ENCODE measurements at regions not wholly inside any gene's neighbourhood (a gene's known extent, or its start where the extent isn't known, plus 50 kb on each side); places are given as distances from the start of the nearest gene placed in this dataset.

GRCh38 chr6:126701676-126702560 is 362.0 kb downstream of the CENPW start:
- Histone ChIP-seq H3K9me3 (replicated peaks in 1 of 2; ENCODE audit: control insufficient read depth in 2 of 2, insufficient read depth in 1 of 2, low read depth in 1 of 2, low read length in 2 of 2) (no peaks in the 10 kb centered on the region), H2BK5ac (ENCODE audit: low read length) (no peak overlapping the region), H3K23ac (ENCODE audit: low read depth, low read length, poor library complexity) (no peak overlapping the region), H4K91ac (ENCODE audit: low read depth, low read length, poor library complexity) (no peak overlapping the region), H3K4me3 (ENCODE audit: low read length in 2 of 2) (no peak overlapping the region), H3K14ac (ENCODE audit: low read length) (no peak overlapping the region), H2AK5ac (ENCODE audit: low read depth, low read length) (no peak overlapping the region), H4K8ac (ENCODE audit: low read depth, low read length) (no peak overlapping the region), H3K79me1 (ENCODE audit: low read depth, low read length) (no peaks in the 10 kb centered on the region), H2BK15ac (ENCODE audit: low read length) (no peak overlapping the region), H3K4ac (ENCODE audit: low read length) (no peak overlapping the region), H3K18ac (ENCODE audit: low read length) (no peak overlapping the region), H3K4me2 (ENCODE audit: insufficient read depth, low read length, poor library complexity, severe bottlenecking) (no peak overlapping the region), H3K27me3 (ENCODE audit: control insufficient read depth in 3 of 3, insufficient read depth in 3 of 3, low read depth in 1 of 3, low read length in 3 of 3) (no peaks in the 10 kb centered on the region), H2AFZ (ENCODE audit: low read length) (peak overlapping the region; percentile 42), H3K9ac (ENCODE audit: low read depth, low read length, poor library complexity) (no peak overlapping the region), H2BK12ac (ENCODE audit: low read length) (no peak overlapping the region), H3K36me3 (replicated peaks in 1 of 2; ENCODE audit: control insufficient read depth in 2 of 2, insufficient read depth in 2 of 2, low read length in 2 of 2) (no peaks in the 10 kb centered on the region), H2BK120ac (ENCODE audit: low read depth, low read length) (no peak overlapping the region), H3K27ac (replicated peaks; ENCODE audit: low read length) (no peak overlapping the region), H3K4me1 (ENCODE audit: control insufficient read depth in 2 of 2, insufficient read depth in 1 of 2, low read depth in 1 of 2, low read length in 2 of 2) (peaks cover 0 to 5% of the 10 kb centered on the region in 2 donors)
- no CpG with 5 or more reads among the region's 5 CpGs for WGBS, 2 donors (ENCODE audit: extremely low coverage in 2 of 2, insufficient read length in 2 of 2, insufficient replicate concordance in 1 of 2)
- DNase-seq (ENCODE audit: low spot score) = no peak

- H3K9me3 ChIP-seq (replicated peaks in 1 of 2; ENCODE audit: control insufficient read depth in 2 of 2, insufficient read depth in 1 of 2, low read depth in 1 of 2, low read length in 2 of 2) = no peaks in the 10 kb centered on the region
- H3K79me1 ChIP-seq (ENCODE audit: low read depth, low read length) = no peaks in the 10 kb centered on the region
- no peaks in the 10 kb centered on the region for H3K36me3 ChIP-seq (replicated peaks in 1 of 2; ENCODE audit: control insufficient read depth in 2 of 2, insufficient read depth in 2 of 2, low read length in 2 of 2)
- no peaks in the 10 kb centered on the region for H3K27me3 ChIP-seq (ENCODE audit: control insufficient read depth in 3 of 3, insufficient read depth in 3 of 3, low read depth in 1 of 3, low read length in 3 of 3)
- no peak overlapping the region for H4K8ac ChIP-seq (ENCODE audit: low read depth, low read length)
- H3K27ac ChIP-seq (replicated peaks; ENCODE audit: low read length) = no peak overlapping the region
- H3K18ac ChIP-seq (ENCODE audit: low read length) = no peak overlapping the region
- no peak overlapping the region for H3K23ac ChIP-seq (ENCODE audit: low read depth, low read length, poor library complexity)
- H2BK120ac ChIP-seq (ENCODE audit: low read depth, low read length) = no peak overlapping the region
- H2BK15ac ChIP-seq (ENCODE audit: low read length) = no peak overlapping the region
- no peak overlapping the region for H3K4me2 ChIP-seq (ENCODE audit: insufficient read depth, low read length, poor library complexity, severe bottlenecking)
- no peak overlapping the region for H2BK12ac ChIP-seq (ENCODE audit: low read length)
- no peak overlapping the region for H3K4me3 ChIP-seq (ENCODE audit: low read length in 2 of 2)
- no peak overlapping the region for H2BK5ac ChIP-seq (ENCODE audit: low read length)
- no peak overlapping the region for H2AFZ ChIP-seq (ENCODE audit: low read length)
- no CpG with 5 or more reads among the region's 2 CpGs for WGBS, 2 donors (ENCODE audit: extremely low coverage in 2 of 2, insufficient read length in 2 of 2, insufficient replicate concordance in 1 of 2)
- peaks cover 3 to 20% of the 10 kb centered on the region in 2 donors for H3K4me1 ChIP-seq (ENCODE audit: control insufficient read depth in 2 of 2, insufficient read depth in 1 of 2, low read depth in 1 of 2, low read length in 2 of 2)
- no peak overlapping the region for H2AK5ac ChIP-seq (ENCODE audit: low read depth, low read length)
- H3K14ac ChIP-seq (ENCODE audit: low read length) = no peak overlapping the region
- no peak overlapping the region for H3K4ac ChIP-seq (ENCODE audit: low read length)
- no peak for DNase-seq (ENCODE audit: low spot score)
- no peak overlapping the region for H4K91ac ChIP-seq (ENCODE audit: low read depth, low read length, poor library complexity)
- no peak overlapping the region for H3K9ac ChIP-seq (ENCODE audit: low read depth, low read length, poor library complexity)
Measured at GRCh38 chr6:126716032-126716431, 376.1 kb downstream of the CENPW start.

GRCh38 chr6:126716826-126717509 is 377.1 kb downstream of the CENPW start:
- Histone ChIP-seq H3K14ac (ENCODE audit: low read length) (no peak overlapping the region), H2BK5ac (ENCODE audit: low read length) (no peak overlapping the region), H2BK120ac (ENCODE audit: low read depth, low read length) (no peak overlapping the region), H2BK12ac (ENCODE audit: low read length) (no peak overlapping the region), H3K27ac (replicated peaks; ENCODE audit: low read length) (no peak overlapping the region), H4K91ac (ENCODE audit: low read depth, low read length, poor library complexity) (no peak overlapping the region), H3K4me3 (ENCODE audit: low read length in 2 of 2) (no peak overlapping the region), H3K9ac (ENCODE audit: low read depth, low read length, poor library complexity) (no peak overlapping the region), H4K8ac (ENCODE audit: low read depth, low read length) (no peak overlapping the region), H3K4me1 (ENCODE audit: control insufficient read depth in 2 of 2, insufficient read depth in 1 of 2, low read depth in 1 of 2, low read length in 2 of 2) (peaks cover 3 to 20% of the 10 kb centered on the region in 2 donors), H3K4me2 (ENCODE audit: insufficient read depth, low read length, poor library complexity, severe bottlenecking) (no peak overlapping the region), H3K18ac (ENCODE audit: low read length) (no peak overlapping the region), H3K36me3 (replicated peaks in 1 of 2; ENCODE audit: control insufficient read depth in 2 of 2, insufficient read depth in 2 of 2, low read length in 2 of 2) (no peaks in the 10 kb centered on the region), H3K79me1 (ENCODE audit: low read depth, low read length) (no peaks in the 10 kb centered on the region), H3K4ac (ENCODE audit: low read length) (no peak overlapping the region), H3K23ac (ENCODE audit: low read depth, low read length, poor library complexity) (no peak overlapping the region), H3K9me3 (replicated peaks in 1 of 2; ENCODE audit: control insufficient read depth in 2 of 2, insufficient read depth in 1 of 2, low read depth in 1 of 2, low read length in 2 of 2) (no peaks in the 10 kb centered on the region), H2AK5ac (ENCODE audit: low read depth, low read length) (no peak overlapping the region), H3K27me3 (ENCODE audit: control insufficient read depth in 3 of 3, insufficient read depth in 3 of 3, low read depth in 1 of 3, low read length in 3 of 3) (no peaks in the 10 kb centered on the region), H2AFZ (ENCODE audit: low read length) (peak overlapping the region; percentile 32), H2BK15ac (ENCODE audit: low read length) (no peak overlapping the region)
- no CpG with 5 or more reads among the region's 3 CpGs for WGBS, 2 donors (ENCODE audit: extremely low coverage in 2 of 2, insufficient read length in 2 of 2, insufficient replicate concordance in 1 of 2)
- peak; percentile 5 for DNase-seq (ENCODE audit: low spot score)

GRCh38 chr6:126718600-126719327 is 378.8 kb downstream of the CENPW start:
- H4K8ac ChIP-seq (ENCODE audit: low read depth, low read length) = no peak overlapping the region

More at GRCh38 chr6:126718600-126719327, 378.8 kb downstream of the CENPW start:
- H2AFZ ChIP-seq (ENCODE audit: low read length) = no peak overlapping the region
- H3K23ac ChIP-seq (ENCODE audit: low read depth, low read length, poor library complexity) = no peak overlapping the region
- H3K36me3 ChIP-seq (replicated peaks in 1 of 2; ENCODE audit: control insufficient read depth in 2 of 2, insufficient read depth in 2 of 2, low read length in 2 of 2) = no peaks in the 10 kb centered on the region
- no peak overlapping the region for H2BK120ac ChIP-seq (ENCODE audit: low read depth, low read length)
- no peak overlapping the region for H3K4me2 ChIP-seq (ENCODE audit: insufficient read depth, low read length, poor library complexity, severe bottlenecking)
- H3K14ac ChIP-seq (ENCODE audit: low read length) = no peak overlapping the region
- no peak overlapping the region for H2BK15ac ChIP-seq (ENCODE audit: low read length)
- no peak overlapping the region for H2BK5ac ChIP-seq (ENCODE audit: low read length)
- H3K9ac ChIP-seq (ENCODE audit: low read depth, low read length, poor library complexity) = no peak overlapping the region
- no peak for DNase-seq (ENCODE audit: low spot score)
- H3K4me3 ChIP-seq (ENCODE audit: low read length in 2 of 2) = no peak overlapping the region
- no peak overlapping the region for H2BK12ac ChIP-seq (ENCODE audit: low read length)
- no peak overlapping the region for H4K91ac ChIP-seq (ENCODE audit: low read depth, low read length, poor library complexity)
- no CpG with 5 or more reads among the region's 4 CpGs for WGBS, 2 donors (ENCODE audit: extremely low coverage in 2 of 2, insufficient read length in 2 of 2, insufficient replicate concordance in 1 of 2)
- no peak overlapping the region for H3K27ac ChIP-seq (replicated peaks; ENCODE audit: low read length)
- no peak overlapping the region for H3K4ac ChIP-seq (ENCODE audit: low read length)
- no peaks in the 10 kb centered on the region for H3K27me3 ChIP-seq (ENCODE audit: control insufficient read depth in 3 of 3, insufficient read depth in 3 of 3, low read depth in 1 of 3, low read length in 3 of 3)
- peaks cover 3 to 20% of the 10 kb centered on the region in 2 donors for H3K4me1 ChIP-seq (ENCODE audit: control insufficient read depth in 2 of 2, insufficient read depth in 1 of 2, low read depth in 1 of 2, low read length in 2 of 2)
- H3K9me3 ChIP-seq (replicated peaks in 1 of 2; ENCODE audit: control insufficient read depth in 2 of 2, insufficient read depth in 1 of 2, low read depth in 1 of 2, low read length in 2 of 2) = no peaks in the 10 kb centered on the region
- H2AK5ac ChIP-seq (ENCODE audit: low read depth, low read length) = no peak overlapping the region
- H3K79me1 ChIP-seq (ENCODE audit: low read depth, low read length) = no peaks in the 10 kb centered on the region
- no peak overlapping the region for H3K18ac ChIP-seq (ENCODE audit: low read length)

All from neuronal stem cell (in vitro differentiated cells).